H1 (cell line): ENCODE measurements at regions not wholly inside any gene's neighbourhood (a gene's known extent, or its start where the extent isn't known, plus 50 kb on each side); places are given as distances from the start of the nearest gene placed in this dataset.

Experiments used
- EGR1 ChIP-seq: IDR thresholded peaks from 2 replicates; pipeline ENCODE4 v1.6.1; 2011; ENCODE audit warnings: low read depth, low read length, borderline replicate concordance
- JUN ChIP-seq: IDR thresholded peaks from 2 replicates; pipeline ENCODE4 v1.6.1; 2011; ENCODE audit warnings: low read depth, mild to moderate bottlenecking, improper control_type of control experiment, low read length
- POLR2AphosphoS5 ChIP-seq: IDR thresholded peaks from 2 replicates; pipeline ENCODE4 v1.6.1; 2011; ENCODE audit warnings: low read depth, low read length
- RAD21 ChIP-seq, 2 experiments: IDR thresholded peaks in 1 of 2; conservative IDR thresholded peaks in 1 of 2; 2 replicates each; pipeline ENCODE4 v1.6.1; 2011; ENCODE audit warnings: low read depth in 2 of 2, low read length in 2 of 2, improper control_type of control experiment in 1 of 2, inconsistent platforms in 1 of 2, mild to moderate bottlenecking in 1 of 2, moderate library complexity in 1 of 2
- SIN3A ChIP-seq, 2 experiments: IDR thresholded peaks in 1 of 2; conservative IDR thresholded peaks in 1 of 2; 2 replicates each; pipeline ENCODE4 v1.6.1; 2011 to 2012; ENCODE audit warnings: low read length in 2 of 2, improper control_type of control experiment in 1 of 2, low read depth in 1 of 2, mild to moderate bottlenecking in 1 of 2

GRCh38 chr3:59658274-59658673 lies 608.4 kb upstream of the CFAP20DC start:
- TF ChIP-seq SIN3A (conservative IDR thresholded peaks at IDR 0.05 in 1 of 2, IDR thresholded peaks at IDR 0.05 in 1 of 2; ENCODE audit: low read depth in 1 of 2, low read length in 2 of 2) (no peak), EGR1 (no peak), POLR2AphosphoS5 (no peak), JUN (no peak), RAD21 (IDR thresholded peaks at IDR 0.05 in 1 of 2, conservative IDR thresholded peaks at IDR 0.05 in 1 of 2; ENCODE audit: low read depth in 2 of 2, low read length in 2 of 2) (no peak)
